Heart left ventricle (tissue), 16 donors: ENCODE measurements at regions not wholly inside any gene's neighbourhood (a gene's known extent, or its start where the extent isn't known, plus 50 kb on each side); places are given as distances from the start of the nearest gene placed in this dataset.

Experiments
- ATAC-seq, 4 donors: fragments of 200-7000 bp; cut with Tn5 transposase; one replicate each; pipeline ENCODE4 v1.9.1; 2020 to 2022; ENCODE audit warnings: moderate library complexity in 4 of 4, mild to moderate bottlenecking in 3 of 4, moderate number of reproducible peaks in 1 of 4
- DNase-seq, 5 donors: peaks; one replicate each; pipeline ENCODE4 v3.0.0-alpha.2; 2020
- H3K27ac ChIP-seq, 12 donors: fragments of 200-600 bp; sonication (generic) in 4 of 12; one replicate each; pipeline versions ENCODE4 v1.5.0 to v1.8.0; 2016 to 2022; ENCODE audit warnings: mild to moderate bottlenecking in 2 of 12
- H3K27me3 ChIP-seq, 9 donors: fragments of 200-600 bp; sonication (generic) in 2 of 9; one replicate each; pipeline versions ENCODE4 v1.5.1 to v1.8.0; 2016 to 2022; ENCODE audit warnings: mild to moderate bottlenecking in 3 of 9
- H3K36me3 ChIP-seq, 9 donors: fragments of 200-600 bp; sonication (generic) in 2 of 9; one replicate each; pipeline versions ENCODE4 v1.5.0 to v1.8.0; 2018 to 2022; ENCODE audit warnings: mild to moderate bottlenecking in 2 of 9
- H3K4me1 ChIP-seq, 12 donors: fragments of 200-600 bp; sonication (generic) in 4 of 12; one replicate each; pipeline versions ENCODE4 v1.5.0 to v1.8.0; 2016 to 2022; ENCODE audit warnings: mild to moderate bottlenecking in 3 of 12
- H3K4me3 ChIP-seq, 12 donors: fragments of 200-600 bp; sonication (generic) in 4 of 12; one replicate each; pipeline versions ENCODE4 v1.5.0 to v1.8.0; 2017 to 2022; ENCODE audit warnings: mild to moderate bottlenecking in 9 of 12, moderate library complexity in 4 of 12
- H3K9me3 ChIP-seq, 12 donors: fragments of 200-600 bp; sonication (generic) in 4 of 12; one replicate each; pipeline versions ENCODE4 v1.5.0 to v1.8.0; 2016 to 2022; ENCODE audit warnings: mild to moderate bottlenecking in 1 of 12
- CTCF ChIP-seq, 12 donors: fragments of 200-600 bp; sonication (generic) in 4 of 12; IDR thresholded peaks; one replicate each; pipeline versions ENCODE4 v1.5.0 to v1.8.0; 2018 to 2022; ENCODE audit warnings: antibody characterized with exemption in 12 of 12, mild to moderate bottlenecking in 5 of 12
- POLR2A ChIP-seq, 2 donors: fragments of 450-650 bp; IDR thresholded peaks; one replicate each; pipeline ENCODE4 v1.6.1; 2017; ENCODE audit warnings: antibody characterized with exemption in 2 of 2, mild to moderate bottlenecking in 2 of 2, moderate library complexity in 2 of 2
- WGBS, 4 donors: extraction: QIAGEN DNeasy Blood & Tissue Kit in 2 of 4; methylation state at CpG; one replicate each; pipeline versions ENCODE4 v1.1.5 to v1.1.7; 2013 to 2018; 5-methylcytosine and 5-hydroxymethylcytosine counted together
- intact Hi-C, 10 donors: fragments of 100-400 bp; cut with DNase I; formaldehyde crosslinking; loops; one replicate each; pipeline versions ENCODE4 v1.11.1 to v1.14.2; 2022
- donor health status: ischemic (EF 13 %, LVEDD 7.1; RV severe dilation, severe dysfunction).
- donor health status: healthy with polysubstance abuse.
- donor health status: DM: no; HTN: yes; CAD: no.
- donor health status: DM: no; HTN: no; CAD: no.
- donor health status: ischemic (EF 25% LVEDD 6.9; RV normal size, moderate dysfunction).
- donor health status: ischemic (EF 25% LVEDD 5.7; RV mildly dilated, moderate dysfunction).
- donor health status: healthy.
- donor health status: DM: yes; HTN: yes; CAD: no.
- donor health status: ischemic (EF 35%, LVEDD 5.7; RV mildly dilated, moderate dysfunction).
- donor health status: nonischemic (EF 11% LVEDD 7.7; RV severe dilation, severe dysfunction).
- donor health status: DM: yes; HTN: yes; CAD: no.
- donor health status: PGD.
- donor health status: ischemic (EF 29% LVEDD 5.4; RV normal size, mild dysfunction).
- donor health status: nonischemic (EF 23%, LVEDD 6.1; RV moderate dilation, normal function).

- H3K4me3 ChIP-seq, result no peak overlapping the region
- no peak for ATAC-seq
- WGBS, 4 donors, result 91 to 97% (median 97%) methylated on average over 4 of the region's 4 CpGs
Measured at GRCh38 chr7:131969560-131969959, 413.1 kb upstream of the PODXL start.

GRCh38 chr7:131967216-131967730 is 410.8 kb upstream of the PODXL start:
- Histone ChIP-seq H3K4me3 (no peak overlapping the region), H3K36me3 (no peaks in the 10 kb centered on the region), H3K27ac (no peak overlapping the region), H3K9me3 (no peaks in the 10 kb centered on the region), H3K4me1 (no peaks in the 10 kb centered on the region), H3K27me3 (no peaks in the 10 kb centered on the region)
- 76 to 86% (median 79%) methylated on average over 2 of the region's 2 CpGs for WGBS, 4 donors
- no peak for DNase-seq
- ATAC-seq, result no peak
- TF ChIP-seq CTCF (IDR thresholded peaks at IDR 0.05) (no peak), POLR2A (IDR thresholded peaks at IDR 0.05) (no peak)
- intact Hi-C loops, result no loop called here

More at GRCh38 chr7:131969560-131969959, 413.1 kb upstream of the PODXL start:
- TF ChIP-seq CTCF (IDR thresholded peaks at IDR 0.05) (no peak), POLR2A (IDR thresholded peaks at IDR 0.05) (no peak)
- H3K9me3 ChIP-seq, result no peaks in the 10 kb centered on the region
- H3K4me1 ChIP-seq, result no peaks in the 10 kb centered on the region
- intact Hi-C loops, result no loop called here
- DNase-seq, result no peak
- H3K27ac ChIP-seq, result no peak overlapping the region
- no peaks in the 10 kb centered on the region for H3K36me3 ChIP-seq
- H3K27me3 ChIP-seq, result no peaks in the 10 kb centered on the region

GRCh38 chr7:131964203-131964602 is 407.8 kb upstream of the PODXL start:
- Histone ChIP-seq H3K36me3 (no peaks in the 10 kb centered on the region), H3K4me1 (peaks cover 0 to 7% (median 0%) of the 10 kb centered on the region in 12 donors), H3K9me3 (no peaks in the 10 kb centered on the region), H3K27me3 (no peaks in the 10 kb centered on the region), H3K4me3 (no peak overlapping the region), H3K27ac (no peak overlapping the region)
- ATAC-seq, result no peak
- no peak for DNase-seq
- intact Hi-C loops, result no loop called here
- WGBS, 4 donors, result 95 to 97% (median 96%) methylated on average over 7 of the region's 7 CpGs
- TF ChIP-seq POLR2A (IDR thresholded peaks at IDR 0.05) (no peak), CTCF (IDR thresholded peaks at IDR 0.05) (no peak)

- Histone ChIP-seq H3K4me3 (no peak overlapping the region), H3K9me3 (peaks cover 0 to 7% (median 0%) of the 10 kb centered on the region in 12 donors), H3K4me1 (peaks cover 0 to 8% (median 0%) of the 10 kb centered on the region in 12 donors), H3K27ac (no peak overlapping the region), H3K36me3 (no peaks in the 10 kb centered on the region), H3K27me3 (no peaks in the 10 kb centered on the region)
- ATAC-seq, result no peak
- intact Hi-C loops, result no loop called here
- WGBS, 4 donors, result 86 to 91% (median 86%) methylated on average over 11 of the region's 11 CpGs
- DNase-seq, result no peak
- no peak for TF ChIP-seq CTCF (IDR thresholded peaks at IDR 0.05)
- no peak for TF ChIP-seq POLR2A (IDR thresholded peaks at IDR 0.05)
Measured at GRCh38 chr7:131961054-131961680, 404.7 kb upstream of the PODXL start.
